ENCODE measurements at regions not wholly inside any gene's neighbourhood (a gene's known extent, or its start where the extent isn't known, plus 50 kb on each side); places are given as distances from the start of the nearest gene placed in this dataset.

GRCh38 chr6:87936065-87936464 lies 111.6 kb upstream of the SPACA1 start:
- no peak for DNase-seq (ENCODE audit: low spot score)

GRCh38 chr6:87935196-87935595 lies 112.4 kb upstream of the SPACA1 start:
- no peak for DNase-seq (ENCODE audit: low spot score)

- DNase-seq (ENCODE audit: low spot score), result no peak
Measured at GRCh38 chr6:87932361-87932760, 115.3 kb upstream of the SPACA1 start.

GRCh38 chr6:87929843-87930288 lies 117.8 kb upstream of the SPACA1 start:
- peak; percentile 77 for DNase-seq (ENCODE audit: low spot score)

GRCh38 chr6:87926687-87927086 lies 121.0 kb upstream of the SPACA1 start:
- DNase-seq (ENCODE audit: low spot score), result no peak

- DNase-seq (ENCODE audit: low spot score), result no peak
Measured at GRCh38 chr6:87926072-87926471, 121.6 kb upstream of the SPACA1 start.

- no peak for DNase-seq (ENCODE audit: low spot score)
Measured at GRCh38 chr6:87925373-87926060, 122.1 kb upstream of the SPACA1 start.

GRCh38 chr6:87923389-87924050 lies 124.1 kb upstream of the SPACA1 start:
- no peak for DNase-seq (ENCODE audit: low spot score)

GRCh38 chr6:87922947-87923330 lies 124.7 kb upstream of the SPACA1 start:
- DNase-seq (ENCODE audit: low spot score), result no peak

- DNase-seq (ENCODE audit: low spot score), result no peak
Measured at GRCh38 chr6:87922196-87922946, 125.3 kb upstream of the SPACA1 start.

GRCh38 chr6:87921034-87921433 lies 126.6 kb upstream of the SPACA1 start:
- no peak for DNase-seq (ENCODE audit: low spot score)

GRCh38 chr6:87920245-87920644 lies 127.4 kb upstream of the SPACA1 start:
- DNase-seq (ENCODE audit: low spot score), result no peak

GRCh38 chr6:87919416-87919815 lies 128.2 kb upstream of the SPACA1 start:
- DNase-seq (ENCODE audit: low spot score), result no peak

- DNase-seq (ENCODE audit: low spot score), result no peak
Measured at GRCh38 chr6:87919001-87919400, 128.6 kb upstream of the SPACA1 start.

GRCh38 chr6:87918461-87918941 lies 129.1 kb upstream of the SPACA1 start:
- DNase-seq (ENCODE audit: low spot score), result no peak

- no peak for DNase-seq (ENCODE audit: low spot score)
Measured at GRCh38 chr6:87917886-87918285, 129.8 kb upstream of the SPACA1 start.

GRCh38 chr6:87916446-87916845 lies 131.2 kb upstream of the SPACA1 start:
- DNase-seq (ENCODE audit: low spot score), result no peak

- DNase-seq (ENCODE audit: low spot score), result no peak
Measured at GRCh38 chr6:87914637-87915395, 132.8 kb upstream of the SPACA1 start.

GRCh38 chr6:87913974-87914373 lies 133.7 kb upstream of the SPACA1 start:
- no peak for DNase-seq (ENCODE audit: low spot score)

GRCh38 chr6:87912102-87912501 lies 135.5 kb upstream of the SPACA1 start:
- no peak for DNase-seq (ENCODE audit: low spot score)

GRCh38 chr6:87909849-87910248 lies 137.8 kb upstream of the SPACA1 start:
- peak; percentile 72 for DNase-seq (ENCODE audit: low spot score)

Data from A172 (cell line).